ENCODE measurements at regions not wholly inside any gene's neighbourhood (a gene's known extent, or its start where the extent isn't known, plus 50 kb on each side); places are given as distances from the start of the nearest gene placed in this dataset.

DNA sequence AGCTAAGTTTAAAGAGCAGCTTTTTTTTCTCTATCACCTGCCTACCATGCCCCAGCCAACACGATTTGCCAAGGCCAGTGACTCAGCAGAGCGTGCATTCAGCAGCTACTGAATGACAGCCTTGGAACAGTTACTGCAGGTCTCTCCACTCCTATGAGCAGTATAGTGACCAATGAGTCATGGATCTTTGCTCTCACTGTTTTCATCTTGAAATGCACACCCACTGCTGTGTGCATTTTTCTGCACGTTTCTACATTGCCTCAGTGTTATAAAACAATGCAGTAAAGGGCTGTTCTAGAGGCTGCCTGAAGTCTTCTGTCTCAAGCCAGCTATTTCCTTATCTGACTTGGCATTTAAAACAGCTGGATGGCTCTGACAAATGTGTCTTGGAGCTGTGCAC lies 66.0 kb upstream of the C4orf54 start:
- ChIA-PET CTCF (interaction anchor here (0.5 to 1.6 kb wide), 6 partner anchors 13 to 650 kb away, joined by 3 to 10 read pairs (median 5); no protein-coding TSS in a partner anchor), POLR2A (interaction anchor here (1.2 kb wide), 2 partner anchors 13 to 160 kb away, joined by 3 to 5 read pairs; partner anchors contain the start of gene TRMT10A)
- H3K9me3 ChIP-seq (ENCODE audit: control insufficient read depth, insufficient read depth, low read length), result no peaks in the 10 kb centered on the region
- no peaks in the 10 kb centered on the region for H3K27me3 ChIP-seq (ENCODE audit: control insufficient read depth, insufficient read depth, low read length)
- no peak overlapping the region for H3K4me3 ChIP-seq (ENCODE audit: low read depth, low read length)
- TF ChIP-seq, protein P1, sequence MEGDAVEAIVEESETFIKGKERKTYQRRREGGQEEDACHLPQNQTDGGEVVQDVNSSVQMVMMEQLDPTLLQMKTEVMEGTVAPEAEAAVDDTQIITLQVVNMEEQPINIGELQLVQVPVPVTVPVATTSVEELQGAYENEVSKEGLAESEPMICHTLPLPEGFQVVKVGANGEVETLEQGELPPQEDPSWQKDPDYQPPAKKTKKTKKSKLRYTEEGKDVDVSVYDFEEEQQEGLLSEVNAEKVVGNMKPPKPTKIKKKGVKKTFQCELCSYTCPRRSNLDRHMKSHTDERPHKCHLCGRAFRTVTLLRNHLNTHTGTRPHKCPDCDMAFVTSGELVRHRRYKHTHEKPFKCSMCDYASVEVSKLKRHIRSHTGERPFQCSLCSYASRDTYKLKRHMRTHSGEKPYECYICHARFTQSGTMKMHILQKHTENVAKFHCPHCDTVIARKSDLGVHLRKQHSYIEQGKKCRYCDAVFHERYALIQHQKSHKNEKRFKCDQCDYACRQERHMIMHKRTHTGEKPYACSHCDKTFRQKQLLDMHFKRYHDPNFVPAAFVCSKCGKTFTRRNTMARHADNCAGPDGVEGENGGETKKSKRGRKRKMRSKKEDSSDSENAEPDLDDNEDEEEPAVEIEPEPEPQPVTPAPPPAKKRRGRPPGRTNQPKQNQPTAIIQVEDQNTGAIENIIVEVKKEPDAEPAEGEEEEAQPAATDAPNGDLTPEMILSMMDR (IDR thresholded peaks at IDR 0.05; ENCODE audit: low read depth, low read length), result no peak
- DNase-seq (ENCODE audit: low read depth, low spot score), result peak; percentile 63
- H3K27ac ChIP-seq (ENCODE audit: low read depth, low read length), result no peak overlapping the region

DNA sequence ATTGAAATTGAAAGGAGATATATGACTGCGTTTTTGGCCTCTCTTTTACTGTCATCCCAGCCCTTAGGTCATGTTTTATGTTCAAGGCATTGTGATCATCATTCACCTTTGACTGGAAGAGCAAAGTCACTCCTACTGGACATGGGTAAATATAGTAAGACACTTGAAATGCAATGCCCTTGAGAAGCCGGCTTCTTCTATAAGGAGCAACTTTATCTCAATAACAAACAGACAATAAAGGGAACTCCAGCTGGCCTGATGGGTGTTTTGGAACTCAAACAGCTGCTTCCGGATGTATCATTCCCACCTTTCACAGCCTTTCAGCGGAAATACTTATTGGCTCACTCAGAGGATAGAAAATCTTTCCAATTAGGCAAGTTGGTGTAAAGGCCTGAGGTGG lies 65.1 kb upstream of the C4orf54 start:
- DNase-seq (ENCODE audit: low read depth, low spot score), result no peak
- CTCF ChIA-PET, result no interaction called here
- no peaks in the 10 kb centered on the region for H3K27me3 ChIP-seq (ENCODE audit: control insufficient read depth, insufficient read depth, low read length)
- no peaks in the 10 kb centered on the region for H3K9me3 ChIP-seq (ENCODE audit: control insufficient read depth, insufficient read depth, low read length)
- no peak overlapping the region for H3K4me3 ChIP-seq (ENCODE audit: low read depth, low read length)
- POLR2A ChIA-PET, result interaction anchor here (1.2 kb wide), 1 partner anchor 159 kb away, joined by 3 read pairs; the partner anchor contains the start of gene TRMT10A
- H3K27ac ChIP-seq (ENCODE audit: low read depth, low read length), result peak overlapping the region; percentile 21
- TF ChIP-seq, protein P1 (IDR thresholded peaks at IDR 0.05; ENCODE audit: low read depth, low read length), result no peak

DNA sequence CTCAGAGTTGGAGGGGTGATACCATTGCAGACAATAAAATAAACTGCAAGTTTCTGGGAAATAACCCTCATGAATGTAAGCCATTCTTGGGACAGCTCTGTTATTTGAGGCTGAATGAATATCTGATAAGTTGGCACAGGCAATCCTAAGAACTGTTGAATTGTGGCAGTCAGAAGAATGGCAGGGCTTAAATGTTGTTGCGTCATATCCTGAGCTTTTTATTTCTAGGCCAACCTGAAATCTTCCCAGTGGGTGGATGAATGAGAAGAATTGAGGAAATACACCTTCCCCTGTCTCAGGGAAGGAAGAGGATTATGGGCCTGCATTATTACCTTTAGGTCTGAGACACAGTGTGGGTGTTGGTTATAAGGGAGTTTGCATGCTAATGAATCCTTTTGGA lies 64.4 kb upstream of the C4orf54 start:
- no peak overlapping the region for H3K27ac ChIP-seq (ENCODE audit: low read depth, low read length)
- ChIA-PET CTCF (no interaction called here), POLR2A (no interaction called here)
- H3K4me3 ChIP-seq (ENCODE audit: low read depth, low read length), result no peak overlapping the region
- no peaks in the 10 kb centered on the region for H3K9me3 ChIP-seq (ENCODE audit: control insufficient read depth, insufficient read depth, low read length)
- no peak for DNase-seq (ENCODE audit: low read depth, low spot score)
- TF ChIP-seq, protein P1 (IDR thresholded peaks at IDR 0.05; ENCODE audit: low read depth, low read length), result no peak
- no peaks in the 10 kb centered on the region for H3K27me3 ChIP-seq (ENCODE audit: control insufficient read depth, insufficient read depth, low read length)

DNA sequence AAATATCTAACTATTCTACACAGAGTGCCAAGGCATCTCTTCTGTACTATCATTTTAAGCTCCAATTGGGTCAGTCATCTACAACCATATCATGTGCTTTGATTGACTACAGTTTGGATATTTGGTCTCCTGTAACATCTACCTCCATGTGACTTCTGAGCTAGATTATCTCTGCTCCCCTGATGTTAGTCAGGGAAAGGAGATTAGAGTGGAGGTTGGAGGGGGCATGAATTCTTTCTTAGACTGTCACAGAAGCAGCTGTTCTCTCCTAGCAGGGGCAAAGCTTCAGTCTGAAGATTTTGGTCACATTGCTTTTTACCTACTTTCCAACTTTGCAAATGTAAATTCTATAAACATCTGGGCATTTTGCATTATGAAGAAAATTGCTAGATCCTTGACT lies 62.6 kb upstream of the C4orf54 start:
- CTCF ChIA-PET, result no interaction called here
- no peak overlapping the region for H3K4me3 ChIP-seq (ENCODE audit: low read depth, low read length)
- H3K27me3 ChIP-seq (ENCODE audit: control insufficient read depth, insufficient read depth, low read length), result no peaks in the 10 kb centered on the region
- TF ChIP-seq, protein P1 (IDR thresholded peaks at IDR 0.05; ENCODE audit: low read depth, low read length), result no peak
- no peak overlapping the region for H3K27ac ChIP-seq (ENCODE audit: low read depth, low read length)
- POLR2A ChIA-PET, result interaction anchor here (0.9 kb wide), 1 partner anchor 9 kb away, joined by 3 read pairs; no protein-coding TSS in a partner anchor
- DNase-seq (ENCODE audit: low read depth, low spot score), result no peak
- H3K9me3 ChIP-seq (ENCODE audit: control insufficient read depth, insufficient read depth, low read length), result no peaks in the 10 kb centered on the region

DNA sequence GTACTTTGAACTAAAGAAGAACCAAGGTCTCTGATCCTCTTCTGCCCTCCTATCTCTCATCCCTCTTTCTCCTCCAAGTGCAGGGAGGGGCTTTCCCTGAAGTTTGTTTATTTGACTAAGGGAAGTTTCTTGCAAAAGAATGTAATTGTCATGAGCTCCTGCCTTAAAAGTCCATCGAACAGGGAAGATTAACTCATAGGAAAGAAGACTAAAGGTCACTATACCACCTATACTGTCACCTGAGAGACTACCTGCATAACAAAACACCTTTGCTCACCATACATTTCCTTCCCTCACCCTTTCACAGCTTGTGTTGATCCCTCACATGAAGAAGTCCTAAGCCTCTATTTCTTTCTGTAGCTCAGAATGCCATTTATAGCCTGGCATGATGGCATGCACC lies 59.4 kb upstream of the C4orf54 start:
- DNase-seq (ENCODE audit: low read depth, low spot score), result no peak
- H3K27me3 ChIP-seq (ENCODE audit: control insufficient read depth, insufficient read depth, low read length), result no peaks in the 10 kb centered on the region
- TF ChIP-seq, protein P1 (IDR thresholded peaks at IDR 0.05; ENCODE audit: low read depth, low read length), result no peak
- no peak overlapping the region for H3K4me3 ChIP-seq (ENCODE audit: low read depth, low read length)
- POLR2A ChIA-PET, result no interaction called here
- no peaks in the 10 kb centered on the region for H3K9me3 ChIP-seq (ENCODE audit: control insufficient read depth, insufficient read depth, low read length)
- no peak overlapping the region for H3K27ac ChIP-seq (ENCODE audit: low read depth, low read length)
- CTCF ChIA-PET, result no interaction called here
